HCT116 (cell line): ENCODE measurements at regions not wholly inside any gene's neighbourhood (a gene's known extent, or its start where the extent isn't known, plus 50 kb on each side); places are given as distances from the start of the nearest gene placed in this dataset.

ENCODE experiments used
- ZFX ChIP-seq: fragments of 450-650 bp; IDR thresholded peaks from 2 replicates; pipeline ENCODE4 v1.6.1; 2017
- TF ChIP-seq, protein P1 (sequence below): IDR thresholded peaks from 2 replicates; pipeline ENCODE4 v1.6.1; 2012

DNA sequence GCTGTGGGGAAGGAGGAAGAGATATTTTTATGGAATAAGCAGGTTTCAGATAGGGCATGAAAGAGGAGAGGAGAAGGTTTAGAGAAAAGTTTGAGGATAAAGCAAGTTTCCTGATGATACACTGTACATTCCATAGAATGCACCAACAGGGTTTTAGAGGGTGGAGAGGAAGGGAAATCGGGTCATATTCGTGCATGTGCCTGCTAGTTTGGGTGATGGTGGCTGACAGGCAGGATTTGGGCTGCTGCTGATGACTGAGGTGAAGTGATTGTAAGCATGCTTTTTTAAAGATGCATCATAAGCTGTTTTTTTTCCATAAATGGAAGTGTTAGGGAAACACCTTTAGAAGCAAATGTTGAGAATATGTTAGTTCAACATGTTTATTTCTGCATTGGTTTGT is 68.8 kb downstream of the PMAIP1 start:
- TF ChIP-seq, protein P1, sequence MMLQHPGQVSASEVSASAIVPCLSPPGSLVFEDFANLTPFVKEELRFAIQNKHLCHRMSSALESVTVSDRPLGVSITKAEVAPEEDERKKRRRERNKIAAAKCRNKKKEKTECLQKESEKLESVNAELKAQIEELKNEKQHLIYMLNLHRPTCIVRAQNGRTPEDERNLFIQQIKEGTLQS = no peak
- no peak for TF ChIP-seq ZFX
